GM10266 (cell line): ENCODE measurements at regions not wholly inside any gene's neighbourhood (a gene's known extent, or its start where the extent isn't known, plus 50 kb on each side); places are given as distances from the start of the nearest gene placed in this dataset.
A peak's percentile ranks its signal among the peaks of the same experiment; 100 is the strongest.

ENCODE experiments used
- DNase-seq: peaks from one replicate; pipeline ENCODE4 v3.0.0; 2012; ENCODE audit errors: extremely low spot score
- TF ChIP-seq, protein P1 (sequence below): IDR thresholded peaks from 2 replicates; pipeline ENCODE4 v1.5.1; 2012; ENCODE audit warnings: mild to moderate bottlenecking, low read depth; ENCODE audit not compliant: control insufficient read depth, insufficient read depth; ENCODE audit errors: missing control alignments

DNA sequence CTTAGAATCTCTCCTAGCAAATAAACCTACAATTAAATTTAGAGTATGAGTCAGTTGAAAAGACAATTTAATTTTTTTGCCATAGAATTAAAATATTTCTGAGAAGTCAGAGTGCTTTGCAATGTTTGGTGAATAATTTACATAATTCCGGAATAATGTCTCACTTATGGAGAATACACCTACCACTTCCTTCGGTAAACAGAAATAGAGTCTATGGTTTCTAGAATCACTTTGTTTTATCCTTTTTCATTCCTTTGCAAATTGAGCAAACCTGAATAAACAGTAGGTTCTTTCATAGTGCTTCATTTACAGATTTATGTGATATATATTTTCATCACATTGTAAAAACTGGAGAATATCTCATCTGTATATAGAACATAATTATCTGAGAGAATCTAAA is 211.7 kb downstream of the PMAIP1 start:
- DNase-seq, result no peak
- TF ChIP-seq, protein P1, sequence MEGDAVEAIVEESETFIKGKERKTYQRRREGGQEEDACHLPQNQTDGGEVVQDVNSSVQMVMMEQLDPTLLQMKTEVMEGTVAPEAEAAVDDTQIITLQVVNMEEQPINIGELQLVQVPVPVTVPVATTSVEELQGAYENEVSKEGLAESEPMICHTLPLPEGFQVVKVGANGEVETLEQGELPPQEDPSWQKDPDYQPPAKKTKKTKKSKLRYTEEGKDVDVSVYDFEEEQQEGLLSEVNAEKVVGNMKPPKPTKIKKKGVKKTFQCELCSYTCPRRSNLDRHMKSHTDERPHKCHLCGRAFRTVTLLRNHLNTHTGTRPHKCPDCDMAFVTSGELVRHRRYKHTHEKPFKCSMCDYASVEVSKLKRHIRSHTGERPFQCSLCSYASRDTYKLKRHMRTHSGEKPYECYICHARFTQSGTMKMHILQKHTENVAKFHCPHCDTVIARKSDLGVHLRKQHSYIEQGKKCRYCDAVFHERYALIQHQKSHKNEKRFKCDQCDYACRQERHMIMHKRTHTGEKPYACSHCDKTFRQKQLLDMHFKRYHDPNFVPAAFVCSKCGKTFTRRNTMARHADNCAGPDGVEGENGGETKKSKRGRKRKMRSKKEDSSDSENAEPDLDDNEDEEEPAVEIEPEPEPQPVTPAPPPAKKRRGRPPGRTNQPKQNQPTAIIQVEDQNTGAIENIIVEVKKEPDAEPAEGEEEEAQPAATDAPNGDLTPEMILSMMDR, result no peak

DNA sequence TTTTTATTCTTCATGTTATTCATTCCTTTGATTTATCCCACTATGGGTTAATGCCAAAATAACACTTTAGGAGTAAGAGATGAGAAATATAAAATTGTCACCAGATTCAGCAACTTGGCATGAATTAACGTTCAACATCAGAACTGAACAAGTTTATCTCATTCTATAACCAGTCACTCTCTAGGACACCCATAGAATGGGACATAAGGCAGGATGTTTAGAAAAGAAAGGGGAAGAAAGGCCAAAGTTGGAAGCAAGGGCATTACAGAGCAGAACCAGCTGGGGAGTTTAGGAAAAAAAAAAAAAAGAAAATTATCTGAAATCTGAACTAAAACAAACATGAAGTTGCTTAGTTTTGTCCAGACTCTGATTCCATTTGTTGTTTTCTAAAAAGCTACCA is 211.0 kb downstream of the PMAIP1 start:
- TF ChIP-seq, protein P1, result no peak
- DNase-seq, result no peak

- TF ChIP-seq, protein P1, result no peak
- no peak for DNase-seq
Measured at GRCh38 chr18:60100778-60101177, 201.0 kb downstream of the PMAIP1 start.

- DNase-seq, result no peak
- TF ChIP-seq, protein P1, result no peak
Measured at GRCh38 chr18:60099709-60100108, 199.9 kb downstream of the PMAIP1 start.

GRCh38 chr18:60096428-60096827 is 196.6 kb downstream of the PMAIP1 start:
- no peak for DNase-seq
- TF ChIP-seq, protein P1, result no peak

DNA sequence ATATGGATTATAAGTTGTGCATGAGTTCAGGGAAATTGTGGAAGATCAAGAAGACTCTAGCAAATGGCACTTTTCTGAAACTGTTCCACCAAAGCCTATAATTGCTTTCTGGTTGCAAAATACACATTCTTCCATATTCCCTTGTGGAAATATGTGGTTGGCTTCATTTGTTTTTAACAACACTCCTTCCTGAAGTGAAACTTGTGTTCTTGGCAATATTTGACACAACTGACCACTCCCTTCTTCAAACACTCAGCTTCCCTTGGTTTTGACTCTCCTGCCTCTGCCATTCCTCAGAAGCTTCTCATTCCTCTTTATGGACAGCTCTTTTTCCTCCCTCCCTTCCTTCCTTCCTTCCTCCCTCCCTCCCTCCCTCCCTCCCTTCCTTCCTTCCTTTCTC is 192.3 kb downstream of the PMAIP1 start:
- DNase-seq, result no peak
- TF ChIP-seq, protein P1, result no peak

- TF ChIP-seq, protein P1, result no peak
- DNase-seq, result peak; percentile 17
Measured at GRCh38 chr18:60090170-60090569, 190.4 kb downstream of the PMAIP1 start.
